GM18909 (cell line): ENCODE measurements at regions not wholly inside any gene's neighbourhood (a gene's known extent, or its start where the extent isn't known, plus 50 kb on each side); places are given as distances from the start of the nearest gene placed in this dataset.

Experiments used
- ATAC-seq: cut with Tn5 transposase; IDR thresholded peaks from one replicate; pipeline ENCODE4 v1.9.1; 2021; ENCODE audit warnings: mild to moderate bottlenecking; ENCODE audit not compliant: unreplicated experiment, poor library complexity

DNA sequence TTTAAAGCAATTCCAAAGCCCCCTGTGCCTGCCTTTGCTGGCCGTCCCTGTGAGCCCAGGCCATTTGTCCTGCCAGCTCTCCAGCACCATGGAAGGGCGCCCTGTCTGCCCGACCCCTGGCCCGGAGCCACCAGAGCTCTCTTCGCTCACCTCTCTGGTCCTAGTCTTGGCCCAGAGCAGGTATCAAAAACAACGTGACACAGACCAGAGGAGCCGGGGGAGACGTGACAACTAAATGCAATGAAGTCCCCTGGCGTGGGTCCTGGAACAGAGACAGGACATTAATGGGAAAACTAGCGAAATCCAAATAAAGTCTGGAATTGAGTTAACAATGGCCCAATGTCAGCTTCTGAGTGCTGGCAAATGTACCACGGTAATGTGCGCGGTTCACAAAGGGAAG lies 83.2 kb upstream of the DIO3 start:
- ATAC-seq = no peak

DNA sequence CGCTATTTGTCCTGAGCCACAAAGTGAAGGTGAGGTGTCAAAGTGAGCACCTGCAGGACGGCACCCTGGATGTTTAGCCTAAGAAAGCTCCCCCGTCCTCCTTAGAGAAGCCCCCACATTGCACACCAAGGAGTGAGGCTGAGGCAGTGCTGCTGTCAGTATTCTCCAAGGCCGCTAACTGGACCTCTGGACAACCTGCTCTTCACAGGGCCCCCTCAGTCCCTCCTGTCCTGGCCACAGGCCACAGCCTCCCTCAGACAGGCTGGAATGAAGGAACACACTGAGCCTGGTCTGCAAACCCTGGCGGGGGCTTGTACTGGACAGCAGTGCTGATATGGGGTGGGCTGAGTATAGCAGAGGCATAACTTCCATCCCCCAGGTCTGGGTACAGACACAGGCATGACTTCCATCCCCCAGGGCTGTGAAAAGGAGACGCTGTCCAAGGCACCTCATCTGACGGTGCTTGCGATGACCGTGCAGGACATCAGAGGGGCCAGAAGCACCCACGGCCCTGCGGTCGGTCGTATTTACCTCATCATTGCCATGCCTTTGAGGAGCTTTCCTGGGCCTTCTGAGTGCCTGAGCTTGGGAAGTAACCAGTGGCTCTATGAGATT lies 82.4 kb upstream of the DIO3 start:
- ATAC-seq = no peak

DNA sequence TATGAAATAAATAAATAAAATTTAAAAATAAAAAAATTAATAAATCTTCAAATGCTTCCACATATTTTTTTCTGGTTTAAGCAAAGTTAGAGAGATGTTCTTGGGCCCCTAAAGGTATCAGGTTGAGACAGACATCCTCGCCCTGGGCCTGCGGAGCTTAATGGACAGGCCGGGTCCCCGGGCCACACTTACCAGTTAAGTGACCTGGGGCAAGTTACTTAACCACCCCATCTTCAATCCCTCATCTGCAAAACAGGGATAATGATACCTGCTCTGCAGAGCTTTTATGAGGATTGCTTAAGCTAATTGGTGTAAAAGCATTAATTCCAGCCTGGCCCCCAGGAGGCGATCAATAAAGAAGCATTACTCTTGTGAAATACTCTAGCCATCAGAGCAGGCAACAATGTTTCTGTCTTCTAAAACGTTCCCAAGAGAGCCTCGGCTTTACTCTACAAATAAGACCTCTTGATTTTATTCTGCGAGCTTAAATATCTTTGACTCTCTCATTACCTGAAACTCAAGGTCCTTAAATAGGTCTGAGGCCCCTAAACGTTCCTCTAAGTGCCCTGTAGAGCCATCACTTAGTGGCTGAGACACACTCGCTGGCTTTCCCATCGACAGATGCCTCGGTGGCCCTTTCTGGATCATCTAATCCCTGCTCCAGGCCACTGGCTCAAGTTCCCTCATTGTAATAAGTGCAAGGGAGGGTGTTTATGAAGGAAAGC lies 81.1 kb upstream of the DIO3 start:
- ATAC-seq = no peak

DNA sequence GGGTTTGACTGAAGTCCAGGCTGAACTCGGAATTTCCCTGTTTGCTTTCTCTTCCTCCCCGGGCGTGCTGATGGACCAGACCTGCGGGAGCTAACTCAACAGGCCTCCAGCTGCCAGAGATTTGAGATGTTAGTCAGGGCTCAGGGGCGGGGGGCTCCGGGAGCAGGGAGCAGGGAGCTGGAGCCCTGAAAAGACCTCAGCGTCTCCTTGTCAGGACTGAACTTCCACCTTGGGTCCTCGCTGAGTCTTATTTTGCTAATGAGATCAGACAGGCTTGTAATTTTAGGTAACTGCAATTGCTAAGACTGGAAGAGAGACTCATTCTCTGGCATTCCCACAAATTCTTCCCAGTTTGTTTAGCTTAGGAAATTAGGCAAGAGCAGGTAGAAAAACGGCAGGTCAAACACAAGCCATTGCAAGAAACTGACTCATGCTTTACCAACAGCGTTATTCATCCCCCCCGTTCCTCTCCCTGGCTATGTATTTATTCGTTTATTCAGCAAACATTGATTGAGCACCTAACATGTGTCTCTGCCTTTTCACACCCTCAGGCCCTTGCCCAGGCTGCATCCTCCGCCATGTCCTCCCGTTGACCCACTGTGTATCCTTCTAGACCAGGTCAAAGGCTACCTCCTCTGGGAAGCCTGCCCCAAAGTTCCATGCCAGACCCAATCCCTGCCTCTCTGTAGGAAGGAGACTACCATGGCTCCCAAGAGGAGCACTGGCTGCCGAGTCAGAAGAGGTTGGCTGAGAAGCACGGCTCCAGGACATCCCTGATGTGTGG lies 80.4 kb upstream of the DIO3 start:
- no peak for ATAC-seq

DNA sequence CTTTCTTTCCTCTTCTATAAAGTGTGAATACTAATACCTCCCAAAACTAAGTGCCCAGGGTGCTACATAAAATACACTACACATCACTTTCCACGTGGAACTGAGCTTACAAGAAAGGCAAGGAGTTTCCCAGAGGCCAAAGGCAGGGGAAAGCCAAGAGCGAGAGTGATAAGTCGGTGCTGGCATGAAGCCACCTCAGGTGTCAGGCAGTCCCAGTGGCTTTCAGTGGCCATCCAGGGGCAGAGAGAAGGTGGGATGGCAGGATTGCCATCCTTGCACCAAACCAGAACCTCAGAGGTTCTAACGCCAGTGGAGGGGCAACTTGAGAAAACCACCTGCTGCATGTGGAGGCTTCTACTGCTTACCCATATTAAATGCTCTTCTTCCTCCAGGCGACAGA lies 79.7 kb upstream of the DIO3 start:
- ATAC-seq = no peak

DNA sequence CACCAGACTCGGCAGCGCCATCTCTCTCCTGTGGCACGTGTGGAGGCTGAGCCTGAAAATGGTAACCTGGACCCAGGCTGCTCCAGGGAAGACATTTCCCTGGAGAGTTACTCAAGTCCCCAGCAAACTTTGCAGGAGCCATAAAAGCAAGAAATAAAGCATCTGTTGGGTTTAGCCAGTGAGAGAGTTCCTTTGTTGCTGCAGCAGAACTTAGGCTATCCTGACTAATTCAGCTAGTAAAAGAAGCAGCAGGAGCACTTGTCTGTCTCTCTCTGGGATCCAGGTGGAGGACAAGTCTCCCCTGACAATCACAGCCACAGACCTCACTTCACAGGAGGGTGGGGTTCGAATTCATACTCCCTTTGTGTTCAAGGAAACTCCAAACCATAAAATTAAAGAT lies 79.2 kb upstream of the DIO3 start:
- ATAC-seq = no peak

DNA sequence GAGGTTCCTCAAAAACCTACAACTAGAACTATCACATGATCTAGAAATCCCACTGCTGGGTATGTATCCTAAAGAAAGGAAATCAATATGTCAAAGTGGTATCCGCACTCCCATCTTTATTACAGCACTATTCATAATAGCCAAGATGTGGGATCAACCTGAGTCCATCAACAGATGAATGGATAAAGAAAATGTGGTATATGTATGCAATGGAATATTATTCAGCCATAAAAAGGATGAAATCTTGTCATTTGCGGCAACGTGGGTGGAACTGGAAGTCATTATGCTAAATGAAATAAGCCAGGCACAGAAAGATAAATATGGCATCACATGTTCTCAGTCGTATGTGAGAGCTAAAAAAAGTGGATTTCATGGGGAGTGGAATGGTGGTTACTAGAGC lies 77.5 kb upstream of the DIO3 start:
- no peak for ATAC-seq

DNA sequence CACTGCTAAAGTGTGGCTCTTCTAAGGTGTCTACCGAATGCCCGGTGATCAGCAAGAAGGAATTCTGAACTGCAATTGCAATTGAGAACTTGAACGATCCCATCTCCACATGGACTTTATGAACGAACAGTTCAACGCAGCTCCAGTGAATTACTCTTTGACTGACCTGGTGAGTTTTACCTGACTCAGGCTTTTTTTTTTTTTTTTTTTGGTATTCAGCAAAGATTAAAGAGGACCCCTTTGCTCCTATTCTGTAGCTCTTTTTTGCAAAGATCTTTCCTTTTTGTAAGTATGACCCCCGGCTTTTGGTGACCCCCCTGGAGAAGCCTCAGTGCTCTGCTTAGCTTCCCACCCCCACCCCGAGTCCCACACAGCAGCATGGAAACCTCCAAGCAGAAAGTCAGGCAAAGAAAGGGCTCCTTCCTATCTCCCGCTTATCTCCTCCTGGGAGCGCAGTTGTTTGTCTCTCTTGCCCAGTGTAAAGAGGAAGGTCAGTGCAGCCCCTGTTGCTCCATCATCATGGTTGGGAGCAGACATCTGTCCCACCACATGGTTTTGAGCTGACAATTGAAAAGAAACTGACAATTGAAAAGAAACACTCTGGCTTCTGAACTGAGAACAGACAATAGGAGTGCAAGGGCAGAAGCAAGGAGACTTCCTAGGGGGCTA lies 72.1 kb upstream of the DIO3 start:
- no peak for ATAC-seq

DNA sequence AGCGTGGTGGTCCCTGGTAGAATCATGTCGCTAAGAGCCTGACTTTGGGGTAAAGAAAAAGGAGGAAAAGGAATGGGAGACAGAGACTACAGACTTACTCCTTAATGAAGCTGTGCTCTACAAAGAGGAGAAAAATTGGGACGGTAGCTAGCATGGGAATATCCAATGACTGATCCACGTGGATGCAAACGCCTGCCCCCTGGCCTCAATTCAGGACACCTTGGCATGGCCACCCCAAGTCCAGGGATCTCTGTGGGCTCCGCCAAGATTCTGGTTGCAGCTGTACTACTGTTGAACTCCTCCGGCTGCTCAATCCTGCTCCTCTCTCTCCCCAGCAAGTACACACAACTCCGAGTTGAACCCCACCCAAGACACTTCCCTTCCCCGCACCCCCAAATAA lies 70.5 kb upstream of the DIO3 start:
- ATAC-seq = no peak

DNA sequence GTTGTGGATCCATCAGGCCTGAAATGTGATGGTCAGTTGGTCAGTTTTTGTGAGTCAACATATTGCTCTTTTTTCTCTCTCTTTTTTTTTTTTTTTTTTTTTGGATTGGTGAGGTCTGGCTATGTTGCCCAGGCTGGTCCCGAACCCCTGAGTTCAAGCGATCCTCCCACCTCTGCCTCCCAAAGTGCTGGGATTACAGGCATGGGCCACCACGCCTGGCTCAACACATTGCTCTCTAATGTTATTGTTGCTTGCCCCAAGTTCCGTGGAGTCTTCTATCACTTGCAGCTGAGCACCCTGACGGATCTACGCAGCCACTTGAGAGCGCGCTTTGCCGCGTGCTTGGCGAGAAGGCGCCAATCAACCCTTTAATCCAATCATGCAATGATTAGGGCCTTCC lies 69.5 kb upstream of the DIO3 start:
- ATAC-seq = no peak

DNA sequence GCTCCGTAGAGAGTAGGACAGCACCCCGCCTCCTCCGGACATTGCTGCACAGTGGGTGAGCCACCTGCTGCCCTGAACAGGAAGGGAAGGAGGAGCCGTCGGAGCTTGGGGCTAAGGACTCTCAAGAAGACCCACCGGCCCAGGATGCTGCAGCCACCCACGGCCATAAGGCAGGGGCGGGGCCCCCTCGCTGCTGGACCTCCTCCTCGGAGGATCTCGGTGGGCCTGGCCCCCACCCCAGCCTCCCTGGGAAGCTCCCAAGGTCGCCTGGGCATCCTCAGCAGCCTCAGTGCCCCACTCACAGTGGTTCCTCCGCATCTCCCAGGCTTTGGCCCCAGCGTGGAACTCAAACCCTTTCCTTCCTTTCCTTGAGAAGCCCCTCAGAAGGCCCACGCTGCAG lies 68.6 kb upstream of the DIO3 start:
- ATAC-seq = no peak

DNA sequence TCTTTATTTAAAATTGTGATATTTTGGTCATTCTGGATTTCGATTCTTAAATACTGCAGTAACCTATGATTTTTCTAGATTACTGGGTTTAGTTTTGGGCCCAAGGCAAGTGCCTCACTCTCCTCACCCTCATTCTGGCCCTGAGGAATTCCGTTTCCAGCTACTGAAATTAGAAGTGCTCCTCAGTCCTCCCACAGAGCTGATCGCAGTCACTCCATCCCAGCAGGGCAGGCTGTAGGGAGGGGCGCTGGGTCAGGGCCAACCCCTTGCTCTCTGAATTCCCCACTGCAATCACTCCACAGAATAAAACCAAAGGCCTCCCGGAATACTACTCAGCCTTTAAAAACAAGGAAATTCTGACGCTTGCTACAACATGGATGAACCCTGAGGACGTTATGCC lies 66.5 kb upstream of the DIO3 start:
- no peak for ATAC-seq

DNA sequence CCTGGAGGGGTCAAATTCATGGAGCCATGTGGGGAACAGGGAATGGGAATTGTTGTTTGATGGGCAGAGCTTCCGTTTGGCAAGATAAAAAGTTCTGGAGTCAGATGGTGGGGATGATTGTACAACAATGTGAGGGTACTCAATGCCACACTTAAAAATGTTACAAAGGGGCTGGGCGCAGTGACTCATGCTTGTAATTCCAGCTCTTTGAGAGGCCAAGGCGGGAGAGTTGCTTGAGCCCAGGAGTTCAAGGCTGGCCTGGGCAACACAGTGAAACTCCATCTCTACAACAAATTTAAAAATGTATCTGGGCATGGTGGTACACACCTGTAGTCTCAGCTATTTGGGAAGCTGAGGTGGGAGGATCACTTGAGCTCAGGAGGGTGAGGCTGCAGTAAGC lies 66.0 kb upstream of the DIO3 start:
- ATAC-seq = no peak

DNA sequence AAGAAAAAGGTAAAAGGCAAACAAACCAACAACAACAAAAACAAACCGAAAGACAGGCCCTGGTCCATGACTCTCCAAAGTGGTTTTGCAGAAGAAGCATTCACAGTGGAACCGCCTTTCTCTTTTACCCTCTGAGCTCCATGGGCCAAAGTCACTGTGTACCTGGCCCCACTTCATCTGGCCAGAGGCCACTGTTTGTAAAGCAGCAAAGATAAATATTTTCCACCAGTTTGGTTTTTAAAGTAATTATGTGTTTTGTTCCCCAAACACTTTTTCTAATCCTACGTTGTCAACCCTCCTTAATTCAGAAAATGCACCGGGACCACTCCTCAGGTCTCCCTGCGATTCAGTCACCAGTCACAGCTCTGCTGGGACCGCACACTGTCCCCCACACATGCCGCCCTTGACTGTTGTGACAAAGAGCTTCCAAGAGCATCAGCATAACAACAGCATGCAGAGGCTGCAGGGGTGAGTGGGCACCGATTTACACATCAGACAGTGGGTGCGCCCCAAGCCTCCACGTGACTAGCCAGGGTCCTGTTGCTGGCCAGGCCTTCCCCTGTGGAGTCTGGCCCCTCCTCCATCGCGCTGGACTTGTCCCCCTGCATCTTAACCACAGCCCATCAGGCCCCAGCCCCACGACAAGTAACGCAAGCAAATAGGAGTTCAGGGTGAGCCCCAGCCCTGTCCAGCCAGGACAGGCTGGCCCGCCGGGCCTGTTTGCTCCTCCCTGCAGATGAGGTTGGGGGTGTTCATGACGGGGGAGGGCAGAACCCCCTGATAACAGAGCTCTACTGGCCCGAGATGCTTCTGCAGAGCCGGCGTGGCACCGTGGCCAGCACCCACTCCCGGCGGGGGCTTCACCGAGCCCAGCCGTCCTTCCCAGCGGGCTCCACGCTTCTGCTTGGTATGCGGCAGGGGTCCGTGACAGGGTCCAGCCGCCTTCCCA lies 65.2 kb upstream of the DIO3 start:
- ATAC-seq = no peak

DNA sequence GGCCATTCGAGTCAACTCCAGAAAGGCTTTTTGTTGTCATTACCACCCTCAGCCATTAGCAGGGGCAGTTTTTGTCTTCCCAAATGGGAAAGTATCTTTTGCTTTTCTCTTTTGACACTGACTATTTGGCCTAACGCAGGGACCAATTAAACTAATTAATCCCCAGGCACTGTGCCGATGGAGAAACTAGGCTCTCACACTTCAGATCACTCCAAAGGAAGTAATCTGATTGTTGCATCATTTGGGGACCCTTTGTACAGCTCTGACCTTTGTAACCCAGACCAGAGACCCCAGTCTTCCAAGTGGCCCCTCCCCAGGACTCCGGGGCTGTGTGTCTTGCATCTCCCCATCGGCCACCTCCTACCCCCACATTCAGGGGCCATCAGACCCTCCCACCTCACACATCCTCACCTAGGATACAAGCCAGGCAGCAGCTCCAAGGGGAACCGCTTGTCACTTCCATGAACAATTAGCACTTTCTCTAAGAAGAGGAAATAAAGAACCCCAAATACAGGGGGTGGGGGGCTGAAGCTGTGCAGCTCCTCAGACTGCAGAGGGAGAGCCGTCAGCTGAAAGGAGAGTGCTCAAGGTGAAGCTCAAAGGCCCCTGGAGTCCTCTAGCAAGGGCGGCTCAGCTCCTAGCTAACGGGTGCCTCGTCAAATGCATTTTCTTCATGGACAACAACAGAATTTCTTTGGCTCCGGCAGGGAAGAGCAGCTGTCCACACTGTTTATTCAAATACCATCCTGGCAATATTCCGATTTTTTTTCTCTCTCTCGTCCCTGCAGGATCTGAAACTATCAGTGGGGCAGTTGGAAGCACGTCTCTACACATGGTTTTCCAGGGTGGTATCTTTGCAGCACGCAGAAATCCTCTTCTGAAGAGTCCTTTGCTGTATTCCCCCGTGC lies 64.3 kb upstream of the DIO3 start:
- no peak for ATAC-seq

DNA sequence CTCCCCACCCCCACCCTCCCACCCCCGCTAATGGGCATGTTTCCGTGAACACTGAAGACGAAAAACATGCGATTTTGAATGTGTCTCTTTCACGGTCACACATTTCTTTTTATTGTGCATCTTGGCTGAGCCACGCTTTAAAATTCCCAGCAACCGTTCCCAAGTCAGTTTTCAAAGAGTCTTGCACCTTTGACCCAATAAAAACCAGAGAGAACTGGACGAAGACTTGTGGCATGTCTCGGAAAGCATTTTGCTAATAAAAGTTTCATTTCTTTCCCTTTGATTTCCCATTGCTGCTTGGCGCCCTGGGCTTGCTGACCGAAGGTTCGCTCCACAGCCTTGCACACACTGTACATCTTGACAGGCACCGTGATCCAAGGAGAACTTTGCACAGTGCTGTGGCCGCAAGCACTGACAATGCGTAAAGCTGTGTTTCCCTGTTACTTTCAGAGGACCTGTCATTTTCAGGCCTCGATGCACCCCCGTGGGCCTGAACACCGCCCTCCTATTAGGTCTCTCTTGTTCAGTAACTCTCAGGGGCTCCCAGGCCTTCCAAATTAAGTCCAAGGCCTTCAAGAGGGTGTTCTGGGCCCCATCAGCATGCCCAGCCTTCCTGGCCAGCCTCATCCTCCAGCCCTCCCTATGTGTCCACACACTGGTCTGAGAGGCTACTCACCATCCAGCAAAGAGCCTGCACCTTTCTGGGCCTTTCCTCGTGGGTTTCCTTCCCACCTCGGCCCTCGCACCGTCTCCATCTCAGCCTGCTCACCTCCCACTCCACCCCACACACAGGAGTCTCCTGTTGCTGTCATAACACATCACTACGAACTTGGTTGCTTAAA lies 63.4 kb upstream of the DIO3 start:
- no peak for ATAC-seq

DNA sequence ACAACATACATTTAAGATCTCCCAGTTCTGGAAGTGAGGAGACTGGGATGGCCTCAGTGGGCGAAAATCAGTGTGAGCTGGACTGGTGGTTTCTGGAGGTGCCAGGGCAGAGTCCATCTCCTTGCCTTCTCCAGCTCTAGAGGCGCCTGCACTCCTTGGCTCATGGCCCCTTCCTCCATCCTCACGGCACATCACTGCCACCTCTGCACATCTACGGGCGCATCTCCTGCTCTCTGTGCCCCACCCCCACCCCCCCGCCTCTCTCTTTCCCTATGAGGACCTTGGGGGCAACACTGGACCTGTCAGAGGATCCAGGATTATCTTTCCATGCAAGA lies 62.8 kb upstream of the DIO3 start:
- no peak for ATAC-seq

DNA sequence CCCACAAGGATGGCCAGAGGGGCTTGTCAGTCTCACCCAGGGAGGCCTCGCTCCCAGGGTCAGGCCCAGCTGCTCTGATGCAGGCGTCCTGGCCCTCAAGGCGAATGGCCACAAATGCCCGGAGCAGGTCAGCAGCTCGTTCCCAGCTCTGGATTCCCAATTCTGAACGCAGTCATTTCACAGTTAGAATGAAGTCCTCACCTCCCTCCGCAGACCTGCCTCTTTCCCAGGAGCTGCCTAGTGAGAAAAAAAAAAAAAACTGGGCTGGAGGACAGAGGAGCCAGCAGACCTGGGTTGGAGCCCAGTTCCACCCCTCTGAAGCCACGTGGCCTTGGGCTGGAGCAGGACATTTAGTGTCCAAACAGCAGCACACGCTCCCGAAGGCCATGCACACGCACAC lies 62.2 kb upstream of the DIO3 start:
- no peak for ATAC-seq
